HL-60 (cell line): ENCODE measurements at regions not wholly inside any gene's neighbourhood (a gene's known extent, or its start where the extent isn't known, plus 50 kb on each side); places are given as distances from the start of the nearest gene placed in this dataset.

ENCODE experiments used
- DNase-seq, 2 experiments: peaks; one replicate each; pipeline ENCODE4 v3.0.0-alpha.2; 2010 to 2020; ENCODE audit warnings: low read depth in 1 of 2, low spot score in 1 of 2
- H3K27ac ChIP-seq: fragments of 250-450 bp; sonication (Bioruptor Pico); replicated peaks from 2 replicates; pipeline ENCODE4 v1.5.1; 2020; ENCODE audit warnings: mild to moderate bottlenecking, moderate library complexity
- H3K27me3 ChIP-seq: fragments of 250-450 bp; sonication (Bioruptor Pico); 2 replicates; pipeline ENCODE4 v1.5.1; 2021; ENCODE audit warnings: mild to moderate bottlenecking, moderate library complexity; ENCODE audit not compliant: insufficient read depth, poor library complexity, severe bottlenecking
- H3K4me3 ChIP-seq: replicated peaks from 2 replicates; pipeline ENCODE4 v1.5.1; 2011; ENCODE audit warnings: mild to moderate bottlenecking, control low read depth, low read length; ENCODE audit not compliant: insufficient read depth
- CTCF ChIP-seq: IDR thresholded peaks from one replicate; pipeline ENCODE4 v1.5.1; 2011; ENCODE audit warnings: low read length, control low read depth, inconsistent platforms; ENCODE audit not compliant: insufficient read depth
- GABPA ChIP-seq: IDR thresholded peaks from 2 replicates; pipeline ENCODE4 v1.6.1; 2012; ENCODE audit warnings: low read depth
- POLR2AphosphoS5 ChIP-seq: IDR thresholded peaks from 2 replicates; pipeline ENCODE4 v1.6.1; 2012; ENCODE audit warnings: low read depth
- SPI1 ChIP-seq: IDR thresholded peaks from 2 replicates; pipeline ENCODE4 v1.6.1; 2012; ENCODE audit warnings: low read depth, mild to moderate bottlenecking, borderline replicate concordance
- TF ChIP-seq, protein P1 (sequence below): IDR thresholded peaks from 2 replicates; pipeline ENCODE4 v1.6.1; 2012; ENCODE audit warnings: low read depth; ENCODE audit not compliant: insufficient replicate concordance

- no peak for DNase-seq
- no peaks in the 10 kb centered on the region for H3K27me3 ChIP-seq
- H3K4me3 ChIP-seq = no peak overlapping the region
- H3K27ac ChIP-seq = no peak overlapping the region
- TF ChIP-seq POLR2AphosphoS5 = no peak
- no peak for TF ChIP-seq GABPA
- TF ChIP-seq, protein P1, sequence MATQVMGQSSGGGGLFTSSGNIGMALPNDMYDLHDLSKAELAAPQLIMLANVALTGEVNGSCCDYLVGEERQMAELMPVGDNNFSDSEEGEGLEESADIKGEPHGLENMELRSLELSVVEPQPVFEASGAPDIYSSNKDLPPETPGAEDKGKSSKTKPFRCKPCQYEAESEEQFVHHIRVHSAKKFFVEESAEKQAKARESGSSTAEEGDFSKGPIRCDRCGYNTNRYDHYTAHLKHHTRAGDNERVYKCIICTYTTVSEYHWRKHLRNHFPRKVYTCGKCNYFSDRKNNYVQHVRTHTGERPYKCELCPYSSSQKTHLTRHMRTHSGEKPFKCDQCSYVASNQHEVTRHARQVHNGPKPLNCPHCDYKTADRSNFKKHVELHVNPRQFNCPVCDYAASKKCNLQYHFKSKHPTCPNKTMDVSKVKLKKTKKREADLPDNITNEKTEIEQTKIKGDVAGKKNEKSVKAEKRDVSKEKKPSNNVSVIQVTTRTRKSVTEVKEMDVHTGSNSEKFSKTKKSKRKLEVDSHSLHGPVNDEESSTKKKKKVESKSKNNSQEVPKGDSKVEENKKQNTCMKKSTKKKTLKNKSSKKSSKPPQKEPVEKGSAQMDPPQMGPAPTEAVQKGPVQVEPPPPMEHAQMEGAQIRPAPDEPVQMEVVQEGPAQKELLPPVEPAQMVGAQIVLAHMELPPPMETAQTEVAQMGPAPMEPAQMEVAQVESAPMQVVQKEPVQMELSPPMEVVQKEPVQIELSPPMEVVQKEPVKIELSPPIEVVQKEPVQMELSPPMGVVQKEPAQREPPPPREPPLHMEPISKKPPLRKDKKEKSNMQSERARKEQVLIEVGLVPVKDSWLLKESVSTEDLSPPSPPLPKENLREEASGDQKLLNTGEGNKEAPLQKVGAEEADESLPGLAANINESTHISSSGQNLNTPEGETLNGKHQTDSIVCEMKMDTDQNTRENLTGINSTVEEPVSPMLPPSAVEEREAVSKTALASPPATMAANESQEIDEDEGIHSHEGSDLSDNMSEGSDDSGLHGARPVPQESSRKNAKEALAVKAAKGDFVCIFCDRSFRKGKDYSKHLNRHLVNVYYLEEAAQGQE = no peak
- no peak for TF ChIP-seq CTCF
- no peak for TF ChIP-seq SPI1
Measured at GRCh38 chr5:174953871-174954270, 229.5 kb downstream of the MSX2 start.

GRCh38 chr5:174951151-174951780, 226.9 kb downstream of the MSX2 start:
- no peak for TF ChIP-seq POLR2AphosphoS5
- peak; percentile 67 for TF ChIP-seq CTCF

GRCh38 chr5:174947548-174947947, 223.2 kb downstream of the MSX2 start:
- Histone ChIP-seq H3K27ac (no peak overlapping the region), H3K27me3 (no peaks in the 10 kb centered on the region), H3K4me3 (no peak overlapping the region)
- DNase-seq = no peak
- TF ChIP-seq CTCF (no peak), GABPA (no peak), POLR2AphosphoS5 (no peak), SPI1 (no peak)
- TF ChIP-seq, protein P1 = no peak

More at GRCh38 chr5:174951151-174951780, 226.9 kb downstream of the MSX2 start:
- Histone ChIP-seq H3K27me3 (no peaks in the 10 kb centered on the region), H3K27ac (no peak overlapping the region), H3K4me3 (no peak overlapping the region)
- peak; percentile 25 to 57 for DNase-seq

DNA sequence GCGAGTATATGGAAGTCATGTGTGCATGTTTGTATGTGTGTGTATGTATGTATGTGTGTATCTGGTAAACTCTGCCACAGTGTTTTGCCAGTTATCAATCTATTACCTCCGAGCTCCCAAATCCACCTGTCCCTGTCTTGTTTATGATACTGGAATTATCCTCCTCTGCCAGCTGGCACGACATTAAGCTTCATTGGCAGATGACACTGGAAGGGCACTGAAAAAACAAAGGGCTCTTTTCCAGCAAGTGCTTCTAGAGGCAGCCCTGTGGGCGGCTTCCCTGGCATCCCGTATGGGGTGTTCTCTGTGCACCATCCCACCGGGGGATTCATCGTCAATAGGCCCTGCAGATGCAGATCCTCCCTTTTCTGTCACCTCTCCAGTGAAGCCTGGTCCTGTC, 221.5 kb downstream of the MSX2 start:
- no peaks in the 10 kb centered on the region for H3K27me3 ChIP-seq

More for the DNA sequence above, 221.5 kb downstream of the MSX2 start:
- H3K4me3 ChIP-seq = no peak overlapping the region
- H3K27ac ChIP-seq = no peak overlapping the region
- no peak for DNase-seq
- TF ChIP-seq GABPA (no peak), CTCF (no peak), POLR2AphosphoS5 (no peak), SPI1 (no peak)
- TF ChIP-seq, protein P1 = no peak
